ENCODE measurements at regions not wholly inside any gene's neighbourhood (a gene's known extent, or its start where the extent isn't known, plus 50 kb on each side); places are given as distances from the start of the nearest gene placed in this dataset.

DNA sequence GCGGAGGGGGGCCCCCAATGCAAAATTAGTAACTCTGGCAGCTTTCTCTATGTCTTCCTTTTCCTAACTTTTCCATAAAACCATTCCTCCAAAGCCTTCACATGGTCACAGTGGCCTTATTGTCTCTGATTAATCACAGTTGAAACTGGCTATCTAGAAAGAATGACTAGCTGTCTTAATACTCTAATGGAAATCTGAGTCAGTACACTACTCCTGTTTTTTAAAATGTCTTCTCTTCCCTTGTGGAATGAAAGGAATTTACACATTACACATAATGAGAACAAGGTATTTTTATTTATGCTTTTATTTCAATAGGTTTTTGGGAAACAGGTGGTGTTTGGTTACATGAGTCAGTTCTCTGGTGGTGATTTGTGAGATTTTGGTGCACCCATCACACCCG lies 66.3 kb upstream of the PUDP start:
- TF ChIP-seq, protein P1, sequence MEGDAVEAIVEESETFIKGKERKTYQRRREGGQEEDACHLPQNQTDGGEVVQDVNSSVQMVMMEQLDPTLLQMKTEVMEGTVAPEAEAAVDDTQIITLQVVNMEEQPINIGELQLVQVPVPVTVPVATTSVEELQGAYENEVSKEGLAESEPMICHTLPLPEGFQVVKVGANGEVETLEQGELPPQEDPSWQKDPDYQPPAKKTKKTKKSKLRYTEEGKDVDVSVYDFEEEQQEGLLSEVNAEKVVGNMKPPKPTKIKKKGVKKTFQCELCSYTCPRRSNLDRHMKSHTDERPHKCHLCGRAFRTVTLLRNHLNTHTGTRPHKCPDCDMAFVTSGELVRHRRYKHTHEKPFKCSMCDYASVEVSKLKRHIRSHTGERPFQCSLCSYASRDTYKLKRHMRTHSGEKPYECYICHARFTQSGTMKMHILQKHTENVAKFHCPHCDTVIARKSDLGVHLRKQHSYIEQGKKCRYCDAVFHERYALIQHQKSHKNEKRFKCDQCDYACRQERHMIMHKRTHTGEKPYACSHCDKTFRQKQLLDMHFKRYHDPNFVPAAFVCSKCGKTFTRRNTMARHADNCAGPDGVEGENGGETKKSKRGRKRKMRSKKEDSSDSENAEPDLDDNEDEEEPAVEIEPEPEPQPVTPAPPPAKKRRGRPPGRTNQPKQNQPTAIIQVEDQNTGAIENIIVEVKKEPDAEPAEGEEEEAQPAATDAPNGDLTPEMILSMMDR (IDR thresholded peaks at IDR 0.05; ENCODE audit: insufficient read depth, low read length, poor library complexity, severe bottlenecking): no peak
- TF ChIP-seq EZH2phosphoT487 (conservative IDR thresholded peaks at IDR 0.05; ENCODE audit: low read length): no peak

Measured in SU-DHL-6 (cell line).